HG02885 (cell line): ENCODE measurements at regions not wholly inside any gene's neighbourhood (a gene's known extent, or its start where the extent isn't known, plus 50 kb on each side); places are given as distances from the start of the nearest gene placed in this dataset.

ENCODE experiments used
- ATAC-seq: cut with Tn5 transposase; IDR thresholded peaks from one replicate; pipeline ENCODE4 v1.9.1; 2021; ENCODE audit warnings: mild to moderate bottlenecking; ENCODE audit not compliant: unreplicated experiment, poor library complexity

- ATAC-seq, result no peak
These were observed 154.8 kb downstream of the TMX1 start for GRCh38 chr14:51394804-51395203.

GRCh38 chr14:51395361-51395849 is 155.4 kb downstream of the TMX1 start:
- no peak for ATAC-seq

GRCh38 chr14:51396222-51396815 is 156.3 kb downstream of the TMX1 start:
- no peak for ATAC-seq

GRCh38 chr14:51398898-51399297 is 158.9 kb downstream of the TMX1 start:
- no peak for ATAC-seq

- ATAC-seq, result no peak
These were observed 160.1 kb downstream of the TMX1 start for GRCh38 chr14:51400139-51400538.

- no peak for ATAC-seq
These were observed 161.2 kb downstream of the TMX1 start for GRCh38 chr14:51401272-51401671.

GRCh38 chr14:51401756-51402155 is 161.7 kb downstream of the TMX1 start:
- no peak for ATAC-seq

- ATAC-seq, result no peak
These were observed 170.8 kb downstream of the TMX1 start for GRCh38 chr14:51410897-51411296.

- ATAC-seq, result no peak
These were observed 179.6 kb downstream of the TMX1 start for GRCh38 chr14:51419685-51420084.

GRCh38 chr14:51422704-51423103 is 182.7 kb downstream of the TMX1 start:
- ATAC-seq, result no peak

- ATAC-seq, result no peak
These were observed 184.0 kb downstream of the TMX1 start for GRCh38 chr14:51424041-51424440.

- no peak for ATAC-seq
These were observed 184.7 kb downstream of the TMX1 start for GRCh38 chr14:51424561-51425251.

- ATAC-seq, result no peak
These were observed 188.9 kb downstream of the TMX1 start for GRCh38 chr14:51428981-51429380.

GRCh38 chr14:51430079-51430478 is 190.0 kb downstream of the TMX1 start:
- no peak for ATAC-seq

GRCh38 chr14:51430633-51431032 is 190.6 kb downstream of the TMX1 start:
- no peak for ATAC-seq

- no peak for ATAC-seq
These were observed 191.1 kb downstream of the TMX1 start for GRCh38 chr14:51431033-51431709.

GRCh38 chr14:51431741-51432140 is 191.7 kb downstream of the TMX1 start:
- ATAC-seq, result no peak

- no peak for ATAC-seq
These were observed 192.4 kb downstream of the TMX1 start for GRCh38 chr14:51432302-51432948.

GRCh38 chr14:51436630-51437029 is 196.6 kb downstream of the TMX1 start:
- no peak for ATAC-seq

GRCh38 chr14:51439896-51440295 is 199.8 kb downstream of the TMX1 start:
- ATAC-seq, result no peak

GRCh38 chr14:51441001-51441400 is 201.0 kb downstream of the TMX1 start:
- ATAC-seq, result no peak
